IPS-18a (cell line): ENCODE measurements at regions not wholly inside any gene's neighbourhood (a gene's known extent, or its start where the extent isn't known, plus 50 kb on each side); places are given as distances from the start of the nearest gene placed in this dataset.

ENCODE experiments used
- H3K27ac ChIP-seq: one replicate; pipeline ENCODE4 v1.5.1; 2013; ENCODE audit warnings: low read length
- H3K27me3 ChIP-seq: one replicate; pipeline ENCODE4 v1.6.1; 2013; ENCODE audit warnings: mild to moderate bottlenecking, low read length; ENCODE audit not compliant: control insufficient read depth, insufficient read depth
- H3K36me3 ChIP-seq: one replicate; pipeline ENCODE4 v1.6.1; 2013; ENCODE audit warnings: low read depth, low read length; ENCODE audit not compliant: control insufficient read depth
- H3K4me1 ChIP-seq: one replicate; pipeline ENCODE4 v1.6.1; 2013; ENCODE audit warnings: low read depth, low read length; ENCODE audit not compliant: control insufficient read depth
- H3K4me3 ChIP-seq: one replicate; pipeline ENCODE4 v1.5.1; 2013; ENCODE audit warnings: low read length
- H3K9ac ChIP-seq: one replicate; pipeline ENCODE4 v1.6.1; 2013; ENCODE audit warnings: mild to moderate bottlenecking, low read length, moderate library complexity
- H3K9me3 ChIP-seq: one replicate; pipeline ENCODE4 v1.6.1; 2013; ENCODE audit warnings: low read depth, low read length; ENCODE audit not compliant: control insufficient read depth

GRCh38 chr6:114398481-114398880, 55.7 kb upstream of the HS3ST5 start:
- Histone ChIP-seq H3K27me3 (no peaks in the 10 kb centered on the region), H3K4me1 (peaks cover 16% of the 10 kb centered on the region), H3K9ac (no peak overlapping the region), H3K27ac (no peak overlapping the region), H3K36me3 (no peaks in the 10 kb centered on the region), H3K4me3 (no peak overlapping the region), H3K9me3 (no peaks in the 10 kb centered on the region)
